HG02588 (cell line): ENCODE measurements at regions not wholly inside any gene's neighbourhood (a gene's known extent, or its start where the extent isn't known, plus 50 kb on each side); places are given as distances from the start of the nearest gene placed in this dataset.
"Not testable (repeated sequence)": the region's sequence is repeated elsewhere in the genome, so short reads cannot be mapped to it uniquely, and the experiment has no call there.

Source experiments
- ATAC-seq: cut with Tn5 transposase; IDR thresholded peaks from one replicate; pipeline ENCODE4 v1.9.1; 2021; ENCODE audit warnings: mild to moderate bottlenecking, moderate library complexity; ENCODE audit not compliant: unreplicated experiment

- ATAC-seq, result not testable (repeated sequence)
These were observed 388.0 kb downstream of the TFAP2B start for GRCh38 chr6:51206686-51207085.

DNA sequence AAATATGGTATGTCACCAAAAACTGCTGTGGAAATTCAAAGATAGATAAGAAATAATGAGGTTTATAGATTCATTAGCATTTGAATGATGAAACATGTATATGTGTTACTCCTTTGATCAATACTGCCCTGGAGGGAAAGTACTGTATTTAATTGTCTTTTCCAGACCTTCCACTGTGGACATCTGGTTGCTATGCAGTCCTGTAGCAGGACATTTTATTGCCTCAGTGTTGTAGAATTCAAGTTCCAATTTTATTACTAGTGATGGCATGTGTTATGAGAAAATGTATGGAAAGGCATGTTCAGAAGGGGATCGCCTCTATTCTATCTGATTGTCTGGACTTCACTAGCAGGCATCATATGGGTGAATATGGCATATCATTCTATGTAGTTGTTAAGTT is 391.0 kb downstream of the TFAP2B start:
- ATAC-seq, result no peak

DNA sequence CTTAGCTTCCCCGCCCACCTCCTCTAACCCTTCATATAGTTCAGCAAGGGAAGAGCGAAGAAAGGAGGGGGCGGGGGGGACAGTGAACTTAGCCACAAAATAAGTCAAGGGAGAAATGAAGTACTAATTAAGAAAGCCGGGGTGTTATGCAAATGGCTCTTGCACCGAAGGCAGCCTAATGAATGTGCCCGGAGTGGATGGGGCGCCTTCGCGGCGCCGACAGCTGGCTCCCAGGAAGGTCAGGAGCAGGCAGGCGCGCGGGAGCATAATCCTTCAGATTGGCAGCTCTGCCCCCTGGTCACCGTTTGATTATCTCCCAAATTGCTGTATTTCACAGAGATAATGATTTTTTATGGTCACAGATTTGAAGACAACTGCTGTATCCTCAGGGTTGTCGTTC is 395.1 kb downstream of the TFAP2B start:
- no peak for ATAC-seq

DNA sequence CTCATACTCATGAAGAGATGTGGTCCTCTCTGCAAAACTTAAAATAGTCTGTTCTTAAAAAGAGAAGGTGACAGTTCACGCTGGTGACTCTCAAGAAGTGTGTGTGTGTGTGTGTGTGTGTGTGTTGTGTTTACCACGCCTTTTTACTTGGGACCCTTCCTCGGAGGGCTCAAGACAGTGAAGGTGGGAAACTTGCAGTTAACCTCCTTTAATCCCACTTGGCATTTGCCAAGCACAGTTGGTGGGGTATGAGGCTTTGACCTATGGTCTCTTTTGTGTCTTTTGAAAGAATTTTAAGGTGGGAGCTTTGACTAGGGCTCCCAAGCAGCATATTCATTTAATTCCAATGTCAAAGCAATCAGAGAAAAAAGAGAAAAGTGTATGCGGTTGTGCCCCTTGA is 395.8 kb downstream of the TFAP2B start:
- no peak for ATAC-seq

DNA sequence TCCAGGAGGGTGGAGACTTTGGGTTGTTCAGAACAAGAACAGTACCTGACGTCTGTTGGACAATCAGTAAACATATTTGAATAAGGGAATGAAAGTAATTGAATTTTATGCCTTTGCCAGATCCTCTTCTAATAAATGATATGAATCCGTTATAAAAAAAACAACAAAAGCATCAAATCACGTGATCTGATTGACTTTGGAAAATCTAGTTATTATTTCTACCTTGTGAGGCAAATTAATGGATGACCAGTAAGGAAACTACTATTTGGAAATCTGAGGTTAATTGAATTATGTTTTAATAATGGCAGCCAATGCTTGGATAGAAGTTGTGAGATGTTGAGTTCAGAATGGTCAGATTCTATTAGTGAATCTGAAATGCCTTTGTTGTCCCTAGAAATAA is 399.5 kb downstream of the TFAP2B start:
- ATAC-seq, result no peak

- not testable (repeated sequence) for ATAC-seq
These were observed 406.0 kb downstream of the TFAP2B start for GRCh38 chr6:51224580-51225240.

GRCh38 chr6:51241376-51241775 is 422.7 kb downstream of the TFAP2B start:
- ATAC-seq, result no peak

GRCh38 chr6:51249798-51250197 is 431.1 kb downstream of the TFAP2B start:
- no peak for ATAC-seq

DNA sequence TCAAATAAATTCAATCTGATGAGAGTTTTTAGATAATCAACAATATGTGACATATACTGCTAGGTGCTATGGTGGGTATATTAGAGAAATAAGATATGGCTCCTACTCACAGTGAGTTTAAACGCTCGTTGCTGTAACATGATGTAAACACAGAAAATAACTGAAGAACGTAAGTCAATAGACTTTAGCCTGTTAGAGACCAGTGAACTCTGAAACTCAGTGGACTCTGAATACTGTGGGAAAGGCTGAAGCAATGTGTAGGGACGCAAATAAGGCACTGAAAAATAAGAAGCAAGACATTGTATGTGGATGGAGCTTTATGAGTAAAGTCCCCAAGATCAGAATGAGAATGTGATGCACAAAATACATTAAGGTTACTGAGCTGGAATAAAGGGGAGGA is 431.6 kb downstream of the TFAP2B start:
- ATAC-seq, result no peak

DNA sequence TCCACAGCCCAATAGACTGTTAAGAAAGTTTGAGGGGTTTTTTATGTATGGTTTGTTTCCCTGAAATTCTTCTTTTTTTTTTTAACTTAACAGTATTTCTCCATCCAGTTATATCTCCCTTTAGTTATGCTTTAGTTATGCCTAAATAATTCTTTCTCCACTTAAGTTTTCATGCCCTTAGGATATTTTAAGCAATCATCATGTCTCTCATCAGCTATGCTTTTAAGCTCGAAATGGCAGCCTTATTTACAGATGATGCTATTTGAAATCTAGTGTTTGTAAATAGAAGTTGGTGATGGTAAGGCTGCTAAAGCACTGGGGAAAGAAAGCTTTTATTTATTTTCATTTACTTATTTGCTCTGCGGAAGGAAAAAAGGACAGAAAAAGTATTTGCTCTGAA is 439.3 kb downstream of the TFAP2B start:
- no peak for ATAC-seq

DNA sequence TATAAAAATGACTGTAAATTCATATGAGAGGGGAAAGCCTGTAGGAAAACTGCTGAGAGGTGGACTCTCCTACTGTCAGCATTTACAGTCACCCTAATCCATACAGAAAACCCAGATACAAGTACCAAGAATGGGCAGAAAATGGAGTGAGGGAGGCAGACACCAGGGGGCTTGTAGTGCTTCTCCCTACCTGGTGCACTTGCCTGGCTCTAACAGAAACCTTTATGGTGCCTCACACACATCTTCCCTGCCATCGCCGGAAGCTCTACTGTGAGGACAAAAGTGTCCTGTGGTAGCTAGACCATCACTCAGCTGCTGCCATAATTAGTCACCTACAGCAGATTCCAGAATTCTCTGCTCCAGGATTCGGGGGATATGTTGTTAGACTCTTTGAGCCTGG is 441.3 kb downstream of the TFAP2B start:
- no peak for ATAC-seq

DNA sequence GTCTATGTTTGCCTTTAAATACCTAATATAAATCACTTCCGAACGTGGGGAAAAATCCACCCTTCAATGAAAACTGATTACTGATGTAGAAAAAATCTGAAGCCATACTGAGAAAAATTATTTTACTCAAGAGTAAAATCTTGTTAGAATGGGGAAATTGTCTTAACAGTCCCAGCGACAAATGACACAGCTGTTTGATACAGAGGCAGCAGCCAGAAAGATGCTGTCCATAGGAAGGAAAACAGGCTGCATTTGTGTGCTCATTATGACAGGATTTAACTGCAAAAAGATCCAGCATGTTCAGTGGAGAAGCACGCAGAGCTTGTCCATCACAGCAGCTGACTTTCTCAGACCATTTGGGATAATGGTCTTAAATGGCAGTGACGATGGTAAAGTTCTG is 443.0 kb downstream of the TFAP2B start:
- ATAC-seq, result no peak

DNA sequence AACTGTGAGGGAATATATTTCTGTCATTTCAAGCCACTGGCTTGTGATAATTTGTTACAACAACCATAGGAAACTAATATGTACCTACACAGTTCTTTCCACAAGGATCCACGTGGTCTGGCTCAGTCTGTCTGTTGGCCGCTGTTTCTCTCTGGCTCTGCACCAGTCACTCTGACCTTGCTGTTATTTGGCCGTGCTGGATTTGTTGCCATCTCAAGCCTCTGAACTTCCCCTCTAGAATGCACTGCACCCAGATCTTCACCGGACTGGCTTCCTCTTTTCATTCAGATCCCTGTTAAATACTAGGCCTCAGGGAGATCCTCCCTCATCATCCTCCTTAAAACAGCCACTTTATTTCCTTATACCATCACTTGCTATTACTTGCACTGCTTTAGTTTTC is 446.8 kb downstream of the TFAP2B start:
- ATAC-seq, result no peak

DNA sequence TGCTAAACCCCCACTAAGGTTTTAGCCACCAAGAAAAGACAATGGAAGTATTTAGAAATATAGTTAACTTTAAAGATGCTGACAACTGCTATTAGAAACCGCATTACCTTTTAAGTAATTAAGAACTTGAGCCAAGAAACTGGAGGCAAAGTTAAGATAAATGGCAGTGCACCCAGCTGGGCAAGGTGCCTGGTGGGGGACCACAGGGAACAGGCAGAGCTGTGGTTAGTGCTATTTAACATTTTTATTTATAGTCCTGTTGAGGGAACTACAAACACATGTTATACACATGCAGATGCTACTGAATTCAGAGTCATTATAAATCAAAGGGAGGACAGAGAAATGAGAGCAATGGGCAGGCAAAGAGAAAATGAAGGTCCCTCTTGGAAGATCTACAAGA is 447.9 kb downstream of the TFAP2B start:
- no peak for ATAC-seq

DNA sequence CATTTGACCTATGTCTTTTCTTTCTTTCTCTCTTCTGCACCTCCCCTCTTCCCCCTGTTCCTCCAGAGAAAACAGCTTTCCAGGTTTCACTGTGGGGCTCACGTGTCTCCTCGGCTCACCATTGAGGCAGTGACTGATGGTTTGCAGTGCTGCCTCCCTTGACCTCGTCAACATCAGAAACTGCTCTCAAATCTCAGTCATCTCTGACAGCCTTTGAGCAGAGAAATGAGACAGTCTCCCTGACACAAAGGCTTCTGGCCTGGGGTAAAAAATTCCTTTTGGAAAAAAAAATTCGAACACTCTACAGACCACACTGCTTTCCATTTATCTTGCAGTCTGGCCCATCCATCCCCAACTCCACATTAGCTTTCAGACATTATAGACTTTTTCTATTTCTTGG is 450.0 kb downstream of the TFAP2B start:
- ATAC-seq, result no peak

DNA sequence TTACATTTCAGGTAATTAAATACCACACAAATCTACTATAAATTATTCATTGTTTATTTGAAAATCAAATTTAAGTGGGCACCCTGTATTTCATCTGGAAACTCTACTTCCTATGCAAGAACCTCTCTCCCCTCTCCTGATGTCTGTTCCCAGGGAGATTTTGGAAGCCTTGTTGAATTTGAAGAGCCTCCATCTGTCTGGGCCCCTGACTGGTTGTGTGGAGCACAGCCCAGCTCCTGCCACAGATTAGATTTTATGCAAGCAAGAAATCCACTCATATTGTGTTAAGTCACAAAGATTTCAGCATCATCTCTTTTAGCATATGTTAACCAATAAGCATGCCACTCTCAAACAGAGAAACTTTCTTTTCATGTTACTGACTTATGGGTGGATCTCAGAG is 451.2 kb downstream of the TFAP2B start:
- ATAC-seq, result no peak

- ATAC-seq, result no peak
These were observed 452.9 kb downstream of the TFAP2B start for GRCh38 chr6:51271615-51272014.

DNA sequence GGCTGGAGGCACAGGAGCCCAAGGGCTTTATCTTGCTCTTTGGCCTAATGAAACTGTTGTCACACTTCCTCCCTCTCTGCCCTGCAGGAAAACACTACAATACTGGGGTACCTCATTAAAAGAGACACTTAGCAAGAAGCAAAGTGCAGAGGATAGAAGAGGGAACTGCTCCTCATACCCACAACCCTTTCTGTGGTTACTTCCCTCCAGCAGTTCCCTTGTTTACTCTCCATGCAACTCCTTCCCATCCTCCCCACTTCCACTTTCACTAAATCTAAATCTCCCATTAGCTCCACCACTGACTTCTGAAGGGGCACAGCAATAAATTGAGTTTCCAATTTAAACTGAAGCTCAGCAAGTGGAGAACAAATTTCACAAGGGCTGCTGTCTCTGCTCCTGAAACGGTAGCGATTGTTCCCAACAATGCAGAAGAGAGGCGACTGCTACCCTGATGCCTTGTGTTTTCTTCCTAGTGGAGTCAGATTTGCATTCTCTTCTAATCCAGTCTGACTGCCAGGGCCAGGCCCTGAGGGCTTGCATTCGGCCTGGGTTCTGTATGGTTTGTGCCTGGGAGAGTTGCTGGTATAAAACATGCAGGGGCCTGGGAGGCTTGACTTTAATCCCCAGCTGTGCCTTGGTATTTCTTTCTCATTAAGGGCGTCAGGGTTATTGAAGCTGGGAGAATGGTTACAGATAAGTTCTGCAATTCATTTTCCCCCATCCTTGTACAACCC is 454.7 kb downstream of the TFAP2B start:
- ATAC-seq, result no peak

DNA sequence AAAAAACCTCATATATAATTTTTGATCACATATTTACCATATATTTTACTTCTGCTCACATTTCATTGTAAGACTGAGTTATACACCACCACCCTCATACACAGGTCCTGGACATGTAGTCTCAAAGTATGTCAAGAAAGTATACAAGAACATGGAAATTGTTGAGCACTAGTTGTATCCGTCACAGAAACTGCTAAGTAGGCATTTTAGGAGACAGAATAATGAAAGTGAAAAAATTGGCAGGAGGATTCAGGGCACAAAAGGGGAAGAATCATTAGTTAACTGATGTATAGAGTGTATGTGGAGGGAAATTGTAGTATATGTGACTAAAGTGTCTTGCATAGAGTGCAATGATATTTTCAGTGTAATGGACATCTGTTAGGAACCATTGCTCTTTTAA is 458.8 kb downstream of the TFAP2B start:
- no peak for ATAC-seq

GRCh38 chr6:51282026-51282425 is 463.4 kb downstream of the TFAP2B start:
- ATAC-seq, result no peak

GRCh38 chr6:51283723-51284355 is 465.2 kb downstream of the TFAP2B start:
- ATAC-seq, result no peak

DNA sequence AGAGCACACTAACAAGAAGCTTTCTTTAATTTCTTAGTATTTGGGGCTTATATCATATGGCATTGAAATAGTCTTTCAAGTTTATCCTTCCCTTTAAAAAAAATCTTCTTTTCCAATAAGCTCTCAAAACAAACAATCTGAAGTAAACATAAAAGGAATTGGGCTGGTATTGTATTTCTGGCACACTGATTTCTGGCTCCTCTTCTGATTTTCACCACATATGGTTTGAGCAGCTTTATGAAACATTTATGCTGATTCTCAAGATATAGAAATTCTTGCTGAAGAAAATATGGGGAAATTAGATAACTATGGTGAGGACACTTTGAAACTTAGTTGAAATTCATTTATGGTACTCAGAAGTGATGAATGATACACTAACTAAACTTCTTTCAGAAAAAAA is 467.2 kb downstream of the TFAP2B start:
- ATAC-seq, result no peak
